PFSK-1 (cell line): ENCODE measurements at regions not wholly inside any gene's neighbourhood (a gene's known extent, or its start where the extent isn't known, plus 50 kb on each side); places are given as distances from the start of the nearest gene placed in this dataset.

Source experiments
- FOXP2 ChIP-seq: optimal IDR thresholded peaks from 2 replicates; pipeline ENCODE3; 2011; ENCODE audit warnings: borderline replicate concordance, control low read depth, inconsistent platforms; ENCODE audit not compliant: insufficient read depth; ENCODE audit errors: extremely low read length, extremely low read depth
- POLR2AphosphoS5 ChIP-seq: IDR thresholded peaks from 2 replicates; pipeline ENCODE4 v1.6.1; 2012; ENCODE audit warnings: low read depth, mild to moderate bottlenecking, control low read depth, low read length, moderate library complexity
- REST ChIP-seq, 2 experiments: IDR thresholded peaks; 2 replicates each; pipeline versions ENCODE4 v1.6.1 to v1.8.0; 2011 to 2012; ENCODE audit warnings: low read depth in 2 of 2, low read length in 2 of 2, control low read depth in 1 of 2, inconsistent platforms in 1 of 2, mild to moderate bottlenecking in 1 of 2, moderate library complexity in 1 of 2; ENCODE audit not compliant: insufficient read depth in 1 of 2
- SIN3A ChIP-seq: IDR thresholded peaks from 2 replicates; pipeline ENCODE4 v1.6.1; 2012; ENCODE audit warnings: mild to moderate bottlenecking, low read length, moderate library complexity, borderline replicate concordance; ENCODE audit not compliant: insufficient read depth
- TAF1 ChIP-seq: IDR thresholded peaks from 2 replicates; pipeline ENCODE4 v1.6.1; 2012; ENCODE audit warnings: low read length, control low read depth, borderline replicate concordance; ENCODE audit not compliant: insufficient read depth

GRCh38 chr2:129456691-129457090 is 522.8 kb upstream of the RAB6C start:
- TF ChIP-seq FOXP2 (no peak), TAF1 (no peak), SIN3A (no peak), REST (IDR thresholded peaks at IDR 0.05; ENCODE audit: insufficient read depth in 1 of 2, low read depth in 2 of 2, low read length in 2 of 2) (no peak), POLR2AphosphoS5 (no peak)

GRCh38 chr2:129457277-129457818 is 522.1 kb upstream of the RAB6C start:
- TF ChIP-seq POLR2AphosphoS5 (no peak), SIN3A (no peak), FOXP2 (no peak), TAF1 (no peak), REST (IDR thresholded peaks at IDR 0.05; ENCODE audit: insufficient read depth in 1 of 2, low read depth in 2 of 2, low read length in 2 of 2) (no peak)

- TF ChIP-seq SIN3A (no peak), POLR2AphosphoS5 (no peak), TAF1 (no peak), FOXP2 (no peak)
Observed at GRCh38 chr2:129458006-129458405, 521.5 kb upstream of the RAB6C start.

GRCh38 chr2:129458436-129458835 is 521.0 kb upstream of the RAB6C start:
- TF ChIP-seq SIN3A (no peak), REST (IDR thresholded peaks at IDR 0.05; ENCODE audit: insufficient read depth in 1 of 2, low read depth in 2 of 2, low read length in 2 of 2) (no peak), FOXP2 (no peak), POLR2AphosphoS5 (no peak), TAF1 (no peak)

GRCh38 chr2:129459200-129459876 is 520.1 kb upstream of the RAB6C start:
- TF ChIP-seq SIN3A (no peak), TAF1 (no peak), POLR2AphosphoS5 (no peak), REST (IDR thresholded peaks at IDR 0.05; ENCODE audit: insufficient read depth in 1 of 2, low read depth in 2 of 2, low read length in 2 of 2) (no peak), FOXP2 (no peak)
